Nephron (organoid): ENCODE measurements at regions not wholly inside any gene's neighbourhood (a gene's known extent, or its start where the extent isn't known, plus 50 kb on each side); places are given as distances from the start of the nearest gene placed in this dataset.
"Not testable (repeated sequence)": the region's sequence is repeated elsewhere in the genome, so short reads cannot be mapped to it uniquely, and the experiment has no call there.

Experiments used
- H3K27ac Mint-ChIP-seq, 3 experiments: 2 replicates each; pipeline ENCODE4 v1.8.0; 2020; ENCODE audit warnings: mixed read lengths in 3 of 3, mild to moderate bottlenecking in 2 of 3, moderate library complexity in 1 of 3
- H3K27me3 Mint-ChIP-seq: 2 replicates; pipeline ENCODE4 v1.8.0; 2021; ENCODE audit warnings: low read depth, mild to moderate bottlenecking, moderate library complexity, mixed read lengths
- H3K36me3 Mint-ChIP-seq: 2 replicates; pipeline ENCODE4 v1.8.0; 2020; ENCODE audit warnings: low read depth, mixed read lengths
- H3K4me1 Mint-ChIP-seq: 2 replicates; pipeline ENCODE4 v1.8.0; 2020; ENCODE audit warnings: mixed read lengths
- H3K4me3 Mint-ChIP-seq, 3 experiments: 2 replicates each; pipeline ENCODE4 v1.8.0; 2020; ENCODE audit warnings: mild to moderate bottlenecking in 3 of 3, mixed read lengths in 3 of 3, moderate library complexity in 2 of 3
- H3K9me3 Mint-ChIP-seq: 2 replicates; pipeline ENCODE4 v1.8.0; 2020; ENCODE audit warnings: mixed read lengths
- TF ChIP-seq, protein P1 (sequence below), 3 experiments: fragments of 200-600 bp; sonication (generic); IDR thresholded peaks; one replicate each; pipeline ENCODE4 v1.5.0; 2021; ENCODE audit warnings: antibody characterized with exemption in 3 of 3; ENCODE audit not compliant: unreplicated experiment in 3 of 3

DNA sequence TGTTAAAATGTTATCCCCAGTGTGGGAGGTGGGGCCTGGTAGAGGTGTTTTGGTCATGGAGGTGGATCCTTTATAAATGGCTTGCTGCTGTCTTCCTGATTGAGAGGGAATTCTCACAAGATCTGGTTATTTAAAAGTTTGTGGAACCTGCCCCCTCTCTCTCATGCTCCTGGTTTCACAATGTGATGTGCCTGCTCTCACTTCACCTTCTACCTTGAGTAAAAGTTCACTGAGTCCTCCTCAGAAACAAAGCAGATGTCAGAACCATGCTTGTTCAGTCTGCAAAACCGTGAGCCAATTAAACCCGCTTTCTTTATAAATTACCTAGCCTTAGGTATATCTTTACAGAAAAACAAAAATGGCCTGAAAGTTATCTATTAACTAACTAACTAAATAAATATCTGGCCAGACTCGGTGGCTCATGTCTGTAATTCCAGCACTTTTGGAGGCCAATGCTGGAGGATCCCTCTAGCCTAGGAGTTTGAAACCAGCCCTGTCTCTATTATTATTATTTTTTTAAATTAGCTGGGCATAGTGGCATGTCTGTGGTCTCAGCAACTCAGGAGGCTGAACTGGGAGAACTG lies 1067.4 kb downstream of the CDH9 start:
- no peaks in the 10 kb centered on the region for H3K27me3 Mint-ChIP-seq
- no peaks in the 10 kb centered on the region for H3K36me3 Mint-ChIP-seq
- H3K4me3 Mint-ChIP-seq: no peak overlapping the region
- H3K9me3 Mint-ChIP-seq: peaks cover 9% of the 10 kb centered on the region
- TF ChIP-seq, protein P1, sequence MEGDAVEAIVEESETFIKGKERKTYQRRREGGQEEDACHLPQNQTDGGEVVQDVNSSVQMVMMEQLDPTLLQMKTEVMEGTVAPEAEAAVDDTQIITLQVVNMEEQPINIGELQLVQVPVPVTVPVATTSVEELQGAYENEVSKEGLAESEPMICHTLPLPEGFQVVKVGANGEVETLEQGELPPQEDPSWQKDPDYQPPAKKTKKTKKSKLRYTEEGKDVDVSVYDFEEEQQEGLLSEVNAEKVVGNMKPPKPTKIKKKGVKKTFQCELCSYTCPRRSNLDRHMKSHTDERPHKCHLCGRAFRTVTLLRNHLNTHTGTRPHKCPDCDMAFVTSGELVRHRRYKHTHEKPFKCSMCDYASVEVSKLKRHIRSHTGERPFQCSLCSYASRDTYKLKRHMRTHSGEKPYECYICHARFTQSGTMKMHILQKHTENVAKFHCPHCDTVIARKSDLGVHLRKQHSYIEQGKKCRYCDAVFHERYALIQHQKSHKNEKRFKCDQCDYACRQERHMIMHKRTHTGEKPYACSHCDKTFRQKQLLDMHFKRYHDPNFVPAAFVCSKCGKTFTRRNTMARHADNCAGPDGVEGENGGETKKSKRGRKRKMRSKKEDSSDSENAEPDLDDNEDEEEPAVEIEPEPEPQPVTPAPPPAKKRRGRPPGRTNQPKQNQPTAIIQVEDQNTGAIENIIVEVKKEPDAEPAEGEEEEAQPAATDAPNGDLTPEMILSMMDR (IDR thresholded peaks at IDR 0.05; ENCODE audit: unreplicated experiment in 3 of 3): no peak
- H3K4me1 Mint-ChIP-seq: no peaks in the 10 kb centered on the region
- H3K27ac Mint-ChIP-seq: no peak overlapping the region

DNA sequence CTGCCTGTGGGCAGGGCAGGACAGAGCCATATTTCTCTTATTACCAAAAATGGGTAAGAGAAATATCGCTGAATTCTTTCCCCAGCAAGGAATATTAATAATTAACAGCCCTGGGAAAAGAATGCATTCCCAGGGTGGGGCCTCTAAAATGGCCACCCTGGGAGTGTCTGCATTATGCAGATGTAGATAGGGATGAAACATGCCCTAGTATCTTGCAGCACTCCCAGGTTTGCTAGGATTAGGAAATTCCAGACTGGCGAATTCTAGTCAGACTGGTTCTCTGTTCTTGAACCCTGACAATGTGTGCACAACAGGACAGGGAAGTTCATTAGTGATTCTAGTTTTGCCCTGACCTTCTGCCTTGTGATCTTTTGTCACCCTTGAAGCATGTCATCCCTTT lies 1069.3 kb downstream of the CDH9 start:
- H3K9me3 Mint-ChIP-seq: peaks cover 11% of the 10 kb centered on the region
- not testable (repeated sequence) for H3K36me3 Mint-ChIP-seq, H3K4me3 Mint-ChIP-seq, H3K27me3 Mint-ChIP-seq, H3K27ac Mint-ChIP-seq, H3K4me1 Mint-ChIP-seq

DNA sequence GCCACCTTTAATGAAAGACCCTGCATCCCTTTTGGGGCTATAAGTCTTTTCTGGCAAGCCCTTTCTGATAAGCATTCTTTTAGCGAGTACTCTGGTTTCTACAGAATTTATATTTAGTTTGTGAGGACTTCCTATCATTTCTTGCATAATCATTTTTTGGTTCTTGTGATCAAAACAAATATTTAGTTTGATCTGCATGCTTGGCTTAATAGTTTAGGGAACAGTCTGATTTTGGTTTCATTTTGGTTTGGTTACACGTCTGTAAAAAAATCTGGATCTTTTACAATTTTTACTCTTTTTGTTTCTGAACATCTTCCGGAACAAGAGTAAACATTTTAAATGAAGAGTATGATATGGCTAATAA lies 1074.4 kb downstream of the CDH9 start:
- Mint-ChIP-seq H3K27ac (no peak overlapping the region), H3K4me1 (no peaks in the 10 kb centered on the region), H3K27me3 (no peaks in the 10 kb centered on the region), H3K36me3 (no peaks in the 10 kb centered on the region), H3K9me3 (peaks cover 11% of the 10 kb centered on the region), H3K4me3 (no peak overlapping the region)
- TF ChIP-seq, protein P1 (IDR thresholded peaks at IDR 0.05; ENCODE audit: unreplicated experiment in 3 of 3): no peak

DNA sequence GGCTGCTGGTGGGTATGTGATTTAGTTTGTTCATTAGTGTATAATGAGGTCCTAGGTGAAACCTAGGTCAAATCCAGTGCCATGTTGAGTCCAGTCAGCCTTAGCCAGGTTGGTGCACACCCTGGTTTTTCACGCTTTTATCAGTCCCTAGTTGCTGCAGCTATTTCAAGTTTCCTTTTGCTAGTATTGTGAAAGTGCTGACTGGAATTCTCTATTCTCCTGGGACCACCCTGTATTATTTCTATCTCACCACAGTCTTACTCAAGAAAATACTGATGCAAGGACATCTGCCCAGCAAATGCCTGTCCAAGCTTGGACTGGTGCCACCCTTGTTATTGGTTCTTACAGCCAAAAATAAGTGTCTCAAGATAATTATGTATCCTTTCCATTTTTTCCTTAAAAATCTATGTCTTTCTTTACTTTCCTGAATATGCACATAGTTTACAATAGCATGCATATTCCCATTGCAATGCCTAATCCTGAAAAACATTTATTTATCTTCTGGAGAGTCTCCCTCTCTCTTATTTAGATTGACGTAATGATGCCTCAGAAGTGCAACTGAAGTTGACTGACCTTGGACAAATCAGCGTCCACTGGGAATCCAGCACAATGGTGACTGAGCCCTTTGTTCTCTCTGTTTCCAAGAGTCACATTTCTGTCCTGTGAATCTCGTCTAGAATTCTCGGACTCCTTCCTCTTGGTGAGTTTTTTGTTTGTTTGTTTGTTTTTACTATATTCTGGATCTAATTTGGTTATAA lies 1075.0 kb downstream of the CDH9 start:
- H3K27me3 Mint-ChIP-seq: no peaks in the 10 kb centered on the region
- no peaks in the 10 kb centered on the region for H3K4me1 Mint-ChIP-seq
- TF ChIP-seq, protein P1 (IDR thresholded peaks at IDR 0.05; ENCODE audit: unreplicated experiment in 3 of 3): no peak

DNA sequence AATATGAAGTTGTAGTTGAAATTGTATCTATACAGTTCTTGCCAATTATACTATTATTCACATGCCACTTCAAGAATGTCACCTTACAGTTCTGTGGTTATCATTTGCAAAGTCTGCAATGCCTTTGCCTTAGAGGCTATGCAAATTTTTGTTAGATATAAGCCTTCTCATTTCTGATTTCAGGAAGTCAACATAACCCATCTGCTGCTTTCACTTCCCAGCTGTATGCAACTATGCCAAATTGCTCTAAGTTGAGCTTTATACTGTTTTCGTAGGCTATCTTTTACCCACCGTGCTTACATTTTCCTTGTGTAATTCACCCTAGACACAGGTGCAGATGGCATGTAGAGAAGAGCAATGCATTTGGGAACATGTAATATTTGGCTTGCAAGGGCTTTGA lies 1083.0 kb downstream of the CDH9 start:
- TF ChIP-seq, protein P1 (IDR thresholded peaks at IDR 0.05; ENCODE audit: unreplicated experiment in 3 of 3): no peak
- H3K4me3 Mint-ChIP-seq: no peak overlapping the region
- H3K27ac Mint-ChIP-seq: no peak overlapping the region
- no peaks in the 10 kb centered on the region for H3K9me3 Mint-ChIP-seq
- no peaks in the 10 kb centered on the region for H3K27me3 Mint-ChIP-seq
- H3K4me1 Mint-ChIP-seq: no peaks in the 10 kb centered on the region
- H3K36me3 Mint-ChIP-seq: no peaks in the 10 kb centered on the region

More for the DNA sequence above, 1075.0 kb downstream of the CDH9 start:
- no peak overlapping the region for H3K4me3 Mint-ChIP-seq
- H3K27ac Mint-ChIP-seq: no peak overlapping the region
- peaks cover 8% of the 10 kb centered on the region for H3K9me3 Mint-ChIP-seq
- H3K36me3 Mint-ChIP-seq: no peaks in the 10 kb centered on the region

DNA sequence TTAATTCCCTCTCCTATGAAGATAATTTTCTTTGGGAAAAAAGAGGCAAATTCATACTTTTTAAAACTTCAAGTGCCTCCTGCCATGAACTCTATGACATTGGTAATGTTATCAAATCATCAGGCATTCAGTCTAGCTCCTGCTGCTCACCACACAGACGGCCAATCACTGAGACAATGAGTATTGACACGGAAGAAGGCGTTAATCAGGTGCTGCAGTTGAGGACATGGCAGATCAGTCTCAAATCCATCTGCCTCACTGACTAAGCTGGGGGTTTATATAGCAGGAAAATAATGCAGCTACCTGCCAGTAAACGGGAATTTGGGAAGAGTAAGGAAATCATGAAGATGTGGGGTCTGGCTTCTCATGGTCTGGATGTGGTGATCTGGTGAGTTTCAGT lies 1087.7 kb downstream of the CDH9 start:
- no peaks in the 10 kb centered on the region for H3K9me3 Mint-ChIP-seq
- no peak overlapping the region for H3K4me3 Mint-ChIP-seq
- no peaks in the 10 kb centered on the region for H3K36me3 Mint-ChIP-seq
- no peak overlapping the region for H3K27ac Mint-ChIP-seq
- no peaks in the 10 kb centered on the region for H3K4me1 Mint-ChIP-seq
- TF ChIP-seq, protein P1 (IDR thresholded peaks at IDR 0.05; ENCODE audit: unreplicated experiment in 3 of 3): no peak
- H3K27me3 Mint-ChIP-seq: no peaks in the 10 kb centered on the region
